HFFc6 (cell line): ENCODE measurements at regions not wholly inside any gene's neighbourhood (a gene's known extent, or its start where the extent isn't known, plus 50 kb on each side); places are given as distances from the start of the nearest gene placed in this dataset.
A peak's percentile ranks its signal among the peaks of the same experiment; 100 is the strongest.

Experiments
- DNase-seq: peaks from one replicate; pipeline ENCODE4 v3.0.0-alpha.2; 2018
- H3K27ac Mint-ChIP-seq: 2 replicates; pipeline ENCODE4 v1.8.0; 2020; ENCODE audit warnings: mild to moderate bottlenecking, mixed read lengths
- H3K27me3 Mint-ChIP-seq: 2 replicates; pipeline ENCODE4 v1.8.0; 2021; ENCODE audit warnings: mild to moderate bottlenecking, moderate library complexity, mixed read lengths; ENCODE audit not compliant: insufficient read depth
- H3K36me3 Mint-ChIP-seq: 2 replicates; pipeline ENCODE4 v1.8.0; 2021; ENCODE audit warnings: low read depth, mixed read lengths
- H3K4me1 Mint-ChIP-seq: 2 replicates; pipeline ENCODE4 v1.8.0; 2020; ENCODE audit warnings: low read depth, mixed read lengths
- H3K4me3 Mint-ChIP-seq: 2 replicates; pipeline ENCODE4 v1.8.0; 2020; ENCODE audit warnings: mild to moderate bottlenecking, moderate library complexity, mixed read lengths
- H3K9me3 Mint-ChIP-seq: 2 replicates; pipeline ENCODE4 v1.8.0; 2020; ENCODE audit warnings: mild to moderate bottlenecking, mixed read lengths
- TF ChIP-seq, protein P1 (sequence below): fragments of 200-600 bp; sonication (generic); IDR thresholded peaks from 2 replicates; pipeline ENCODE4 v1.5.0; 2021; ENCODE audit warnings: antibody characterized with exemption, mild to moderate bottlenecking

DNA sequence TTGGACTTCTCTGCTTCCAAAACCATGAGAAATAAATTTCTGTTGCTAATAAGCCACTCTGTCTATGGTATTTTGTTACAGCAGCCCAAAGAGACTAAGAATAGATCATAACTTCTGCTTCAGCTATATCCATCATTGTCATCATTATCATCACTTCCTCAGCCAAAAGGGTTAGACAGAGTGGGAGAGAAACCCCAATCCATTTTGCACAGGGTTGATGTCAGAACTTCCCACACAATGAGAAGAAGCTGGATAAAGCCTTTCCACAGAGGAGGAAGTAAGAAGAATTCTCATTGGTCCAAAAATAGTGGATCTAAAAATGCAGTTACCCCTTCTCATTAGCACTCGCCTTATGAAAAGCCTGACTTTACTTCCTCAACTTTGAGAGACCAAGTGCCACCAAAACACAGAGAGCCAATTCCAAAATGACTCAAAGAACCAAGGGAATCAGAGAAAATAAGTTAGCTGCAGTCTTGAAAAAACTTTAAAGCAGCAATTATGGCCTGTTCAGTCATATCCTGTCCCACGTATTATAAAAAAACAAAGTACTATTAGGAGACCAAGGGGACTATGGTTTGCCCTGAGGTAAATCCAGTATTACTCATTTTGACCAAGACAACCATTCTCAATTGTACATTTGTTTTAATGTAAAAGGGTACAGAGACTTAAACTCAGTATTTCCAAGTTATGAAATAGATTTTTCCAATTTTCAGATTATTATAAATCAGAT lies 80.2 kb downstream of the WNT5A start:
- TF ChIP-seq, protein P1, sequence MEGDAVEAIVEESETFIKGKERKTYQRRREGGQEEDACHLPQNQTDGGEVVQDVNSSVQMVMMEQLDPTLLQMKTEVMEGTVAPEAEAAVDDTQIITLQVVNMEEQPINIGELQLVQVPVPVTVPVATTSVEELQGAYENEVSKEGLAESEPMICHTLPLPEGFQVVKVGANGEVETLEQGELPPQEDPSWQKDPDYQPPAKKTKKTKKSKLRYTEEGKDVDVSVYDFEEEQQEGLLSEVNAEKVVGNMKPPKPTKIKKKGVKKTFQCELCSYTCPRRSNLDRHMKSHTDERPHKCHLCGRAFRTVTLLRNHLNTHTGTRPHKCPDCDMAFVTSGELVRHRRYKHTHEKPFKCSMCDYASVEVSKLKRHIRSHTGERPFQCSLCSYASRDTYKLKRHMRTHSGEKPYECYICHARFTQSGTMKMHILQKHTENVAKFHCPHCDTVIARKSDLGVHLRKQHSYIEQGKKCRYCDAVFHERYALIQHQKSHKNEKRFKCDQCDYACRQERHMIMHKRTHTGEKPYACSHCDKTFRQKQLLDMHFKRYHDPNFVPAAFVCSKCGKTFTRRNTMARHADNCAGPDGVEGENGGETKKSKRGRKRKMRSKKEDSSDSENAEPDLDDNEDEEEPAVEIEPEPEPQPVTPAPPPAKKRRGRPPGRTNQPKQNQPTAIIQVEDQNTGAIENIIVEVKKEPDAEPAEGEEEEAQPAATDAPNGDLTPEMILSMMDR: no peak
- Mint-ChIP-seq H3K36me3 (peaks cover 6% of the 10 kb centered on the region; the same call in 1 of the 2 replicates), H3K9me3 (peaks cover 5% of the 10 kb centered on the region; the same call in 1 of the 2 replicates), H3K4me3 (peak overlapping the region; percentile 31), H3K27ac (peak overlapping the region; percentile 92), H3K27me3 (no peaks in the 10 kb centered on the region), H3K4me1 (peaks cover 62% of the 10 kb centered on the region)
- DNase-seq: peak; percentile 75

DNA sequence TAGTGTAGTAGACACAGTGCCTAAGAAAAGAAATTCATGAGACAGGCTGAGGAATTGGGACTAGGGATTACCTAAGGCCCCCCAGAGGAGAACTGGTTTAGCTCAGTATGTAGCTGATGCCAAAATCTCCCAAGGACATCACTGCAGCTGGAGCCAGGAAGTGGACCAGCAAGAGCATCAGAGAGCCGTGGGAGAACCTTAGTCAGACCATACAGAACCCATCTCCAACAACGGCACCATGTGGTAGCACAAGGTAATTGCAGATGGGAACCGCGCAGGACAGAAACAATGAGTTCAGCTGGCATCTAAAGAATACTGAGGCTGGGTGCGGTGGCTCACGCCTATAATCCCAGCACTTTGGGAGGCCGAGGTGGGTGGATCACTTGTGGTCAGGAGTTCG lies 81.7 kb downstream of the WNT5A start:
- Mint-ChIP-seq H3K27me3 (no peaks in the 10 kb centered on the region), H3K36me3 (peaks cover 6% of the 10 kb centered on the region; the same call in 1 of the 2 replicates), H3K4me3 (no peak overlapping the region), H3K9me3 (peaks cover 5% of the 10 kb centered on the region; the same call in 1 of the 2 replicates), H3K27ac (no peak overlapping the region), H3K4me1 (peaks cover 49% of the 10 kb centered on the region)
- DNase-seq: no peak
- TF ChIP-seq, protein P1: peak; percentile 59

DNA sequence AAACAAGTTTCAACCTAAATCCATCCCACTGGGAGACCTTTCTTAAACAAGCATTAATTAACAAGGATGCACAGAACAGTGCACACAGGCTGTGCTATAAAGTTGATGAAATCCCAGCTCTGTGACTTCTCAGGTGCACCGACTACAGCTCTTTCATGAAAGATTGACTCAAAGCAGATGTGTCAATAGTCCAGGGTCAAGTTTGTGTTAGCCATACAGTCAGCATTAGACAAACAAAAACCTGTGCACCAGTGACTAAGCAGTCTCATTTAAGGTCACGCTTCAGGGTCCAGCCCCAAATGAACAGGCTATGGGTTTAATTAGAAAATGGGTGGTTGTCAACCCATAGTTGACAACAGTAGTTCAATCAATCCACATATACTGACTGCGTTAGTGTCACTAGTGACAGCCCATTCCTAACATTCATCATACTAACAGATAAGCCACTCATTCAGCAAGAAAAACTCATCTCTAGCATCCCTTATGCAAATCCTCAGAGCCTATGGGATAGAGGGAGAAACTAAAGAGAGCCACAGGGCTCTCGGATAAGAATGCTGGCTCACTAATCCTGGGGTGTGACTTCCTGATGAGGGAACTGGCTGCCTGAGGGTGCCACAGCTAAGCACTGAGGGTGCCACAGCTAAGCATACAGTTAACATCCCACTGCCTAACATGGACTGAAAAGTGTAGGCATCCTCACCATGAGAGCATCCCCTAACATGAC lies 84.1 kb downstream of the WNT5A start:
- Mint-ChIP-seq H3K36me3 (peaks cover 6% of the 10 kb centered on the region; the same call in 1 of the 2 replicates), H3K27me3 (no peaks in the 10 kb centered on the region), H3K9me3 (peaks cover 5% of the 10 kb centered on the region; the same call in 1 of the 2 replicates), H3K4me3 (no peak overlapping the region), H3K4me1 (peaks cover 31% of the 10 kb centered on the region), H3K27ac (no peak overlapping the region)
- no peak for DNase-seq
- TF ChIP-seq, protein P1: no peak

DNA sequence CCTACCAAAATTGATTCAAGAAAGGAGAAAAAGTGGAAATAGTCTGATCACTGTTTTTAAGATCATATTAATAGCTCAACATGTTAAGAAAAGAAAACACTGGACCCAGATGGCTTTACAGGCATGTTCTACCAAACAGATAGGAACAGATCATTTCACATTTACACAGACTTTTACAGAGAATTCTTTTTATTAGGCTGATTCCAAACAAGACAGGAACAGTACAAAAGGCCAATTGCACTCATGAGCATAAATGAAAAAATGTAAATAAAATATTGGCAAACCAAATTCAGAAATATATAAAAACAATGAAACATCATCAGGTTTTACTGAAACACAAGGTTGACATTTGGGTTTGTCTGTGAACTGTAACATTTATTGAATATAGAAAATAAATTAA lies 106.5 kb downstream of the WNT5A start:
- Mint-ChIP-seq H3K27me3 (0 out of 2 replicates have a peak, but pooled peaks cover 3% of the 10 kb centered on the region), H3K27ac (no peak overlapping the region), H3K4me1 (no peaks in the 10 kb centered on the region; the same call in 1 of the 2 replicates), H3K4me3 (no peak overlapping the region), H3K36me3 (no peaks in the 10 kb centered on the region), H3K9me3 (no peaks in the 10 kb centered on the region)
- no peak for DNase-seq
- TF ChIP-seq, protein P1: no peak

DNA sequence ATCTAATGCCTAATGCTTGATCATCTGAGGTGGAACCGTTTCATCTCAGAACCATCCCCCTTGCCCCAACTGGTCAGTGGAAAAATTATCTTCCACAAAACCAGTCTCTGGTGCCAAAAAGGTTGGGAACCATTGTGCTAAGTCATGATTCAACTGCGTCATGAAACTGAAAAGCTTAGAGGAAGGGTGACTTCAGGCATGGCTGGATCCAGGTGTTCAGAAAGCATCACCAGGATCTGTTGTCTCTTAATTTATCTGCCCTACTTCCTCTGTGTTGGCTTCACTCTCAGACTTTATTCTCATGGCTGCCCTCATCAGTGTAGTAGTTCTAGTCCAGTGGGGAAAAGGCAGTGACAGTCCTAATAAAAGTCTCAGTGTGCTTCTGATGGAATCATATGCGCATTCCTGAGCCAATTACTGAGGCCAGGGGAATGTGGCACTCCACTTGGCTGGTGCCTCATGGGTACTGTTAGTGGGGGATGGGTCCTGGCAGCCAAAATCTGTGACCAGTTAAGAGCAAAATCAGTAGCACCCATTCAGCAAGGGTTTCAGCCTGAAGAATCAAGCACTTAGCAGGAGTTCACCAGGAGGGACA lies 110.3 kb downstream of the WNT5A start:
- H3K4me1 Mint-ChIP-seq: no peaks in the 10 kb centered on the region; the same call in 1 of the 2 replicates
- H3K9me3 Mint-ChIP-seq: no peaks in the 10 kb centered on the region
- no peak overlapping the region for H3K4me3 Mint-ChIP-seq
- DNase-seq: no peak
- TF ChIP-seq, protein P1: no peak
- 0 out of 2 replicates have a peak, but pooled peaks cover 3% of the 10 kb centered on the region for H3K27me3 Mint-ChIP-seq
- H3K36me3 Mint-ChIP-seq: no peaks in the 10 kb centered on the region
- no peak overlapping the region for H3K27ac Mint-ChIP-seq
